GM13976 (cell line): ENCODE measurements at regions not wholly inside any gene's neighbourhood (a gene's known extent, or its start where the extent isn't known, plus 50 kb on each side); places are given as distances from the start of the nearest gene placed in this dataset.

Experiments
- DNase-seq: peaks from one replicate; pipeline ENCODE4 v3.0.0; 2012; ENCODE audit warnings: low spot score
- CTCF ChIP-seq: IDR thresholded peaks from 2 replicates; pipeline ENCODE4 v1.5.1; 2012; ENCODE audit warnings: borderline replicate concordance, mild to moderate bottlenecking; ENCODE audit not compliant: insufficient read depth; ENCODE audit errors: extremely low read depth, missing control alignments, control extremely low read depth
- in situ Hi-C: fragments of 300-500 bp; cut with MboI; formaldehyde crosslinking; loops from one replicate; pipeline ENCODE4 v1.12.0; 2022; ENCODE audit warnings: low sequenced_read_pairs, mixed read lengths, inconsistent platforms; ENCODE audit not compliant: unreplicated experiment

- TF ChIP-seq CTCF = no peak
- DNase-seq = no peak
- in situ Hi-C loops = no loop called here
Measured at GRCh38 chr1:173101589-173101988, 50.8 kb upstream of the TNFSF18 start.

GRCh38 chr1:173100476-173101107 is 49.9 kb upstream of the TNFSF18 start:
- no peak for DNase-seq
- TF ChIP-seq CTCF = no peak
- in situ Hi-C loops = no loop called here
